ENCODE measurements at regions not wholly inside any gene's neighbourhood (a gene's known extent, or its start where the extent isn't known, plus 50 kb on each side); places are given as distances from the start of the nearest gene placed in this dataset.

GRCh38 chr9:13750639-13751038 is 471.1 kb upstream of the MPDZ start:
- no peak for TF ChIP-seq CTCF (IDR thresholded peaks at IDR 0.05)
- no peak for TF ChIP-seq POLR2A (IDR thresholded peaks at IDR 0.05)

Data from thyroid gland (tissue), 4 donors.